Left lung (tissue), 4 donors: ENCODE measurements at regions not wholly inside any gene's neighbourhood (a gene's known extent, or its start where the extent isn't known, plus 50 kb on each side); places are given as distances from the start of the nearest gene placed in this dataset.

Experiments
- ATAC-seq: fragments of 200-7000 bp; cut with Tn5 transposase; one replicate; pipeline ENCODE4 v1.9.1; 2020; ENCODE audit warnings: moderate library complexity
- DNase-seq, 4 donors: peaks; one replicate each; pipeline ENCODE4 v3.0.0-alpha.2; 2013 to 2020
- H3K27ac ChIP-seq, 2 donors: fragments of 200-600 bp; sonication (generic) in 1 of 2; one replicate each; pipeline versions ENCODE4 v1.5.0 to v1.8.0; 2020 to 2021
- H3K27me3 ChIP-seq, 2 donors: fragments of 200-600 bp; sonication (generic) in 1 of 2; one replicate each; pipeline versions ENCODE4 v1.5.0 to v1.8.0; 2020 to 2021
- H3K36me3 ChIP-seq, 2 donors: fragments of 200-600 bp; sonication (generic) in 1 of 2; one replicate each; pipeline versions ENCODE4 v1.5.0 to v1.8.0; 2020 to 2021
- H3K4me1 ChIP-seq, 2 donors: fragments of 200-600 bp; one replicate each; pipeline ENCODE4 v1.8.0; 2021
- H3K4me3 ChIP-seq, 2 donors: fragments of 200-600 bp; sonication (generic) in 1 of 2; one replicate each; pipeline versions ENCODE4 v1.5.0 to v1.8.0; 2020 to 2021; ENCODE audit warnings: mild to moderate bottlenecking in 1 of 2
- H3K9me3 ChIP-seq, 2 donors: fragments of 200-600 bp; sonication (generic) in 1 of 2; one replicate each; pipeline versions ENCODE4 v1.5.0 to v1.8.0; 2020 to 2021
- CTCF ChIP-seq, 2 donors: fragments of 200-600 bp; sonication (generic) in 1 of 2; IDR thresholded peaks; one replicate each; pipeline versions ENCODE4 v1.5.0 to v1.8.0; 2021; ENCODE audit warnings: antibody characterized with exemption in 2 of 2
- intact Hi-C, 2 donors: fragments of 100-400 bp; cut with DNase I; formaldehyde crosslinking; loops; one replicate each; pipeline versions ENCODE4 v1.11.2 to v1.14.2; 2022
- donor health status: DM: no; HTN: yes; CAD: no.
- donor health status: DM: no; HTN: no; CAD: no.

GRCh38 chrX:45633419-45633818 lies 432.7 kb upstream of the DIPK2B start:
- no peaks in the 10 kb centered on the region for H3K36me3 ChIP-seq
- no peaks in the 10 kb centered on the region for H3K9me3 ChIP-seq
- DNase-seq = no peak
- intact Hi-C loops = no loop called here
- H3K4me3 ChIP-seq = no peak overlapping the region
- no peaks in the 10 kb centered on the region for H3K27me3 ChIP-seq
- no peak for ATAC-seq
- no peak overlapping the region for H3K27ac ChIP-seq
- H3K4me1 ChIP-seq = no peaks in the 10 kb centered on the region
- TF ChIP-seq CTCF (IDR thresholded peaks at IDR 0.05) = no peak

- DNase-seq = no peak
Measured at GRCh38 chrX:45632506-45632905, 431.8 kb upstream of the DIPK2B start.

GRCh38 chrX:45630078-45630477 lies 429.4 kb upstream of the DIPK2B start:
- DNase-seq (no peak), ATAC-seq (no peak)
- Histone ChIP-seq H3K27ac (no peak overlapping the region), H3K9me3 (no peaks in the 10 kb centered on the region), H3K36me3 (no peaks in the 10 kb centered on the region), H3K4me1 (no peaks in the 10 kb centered on the region), H3K27me3 (no peaks in the 10 kb centered on the region), H3K4me3 (no peak overlapping the region)
- no peak for TF ChIP-seq CTCF (IDR thresholded peaks at IDR 0.05)
- intact Hi-C loops = no loop called here

More at GRCh38 chrX:45632506-45632905, 431.8 kb upstream of the DIPK2B start:
- no peak for ATAC-seq
- Histone ChIP-seq H3K9me3 (no peaks in the 10 kb centered on the region), H3K4me3 (no peak overlapping the region), H3K27ac (no peak overlapping the region), H3K4me1 (no peaks in the 10 kb centered on the region), H3K27me3 (no peaks in the 10 kb centered on the region), H3K36me3 (no peaks in the 10 kb centered on the region)
- intact Hi-C loops = no loop called here
- no peak for TF ChIP-seq CTCF (IDR thresholded peaks at IDR 0.05)

- DNase-seq (no peak), ATAC-seq (no peak)
- H3K27me3 ChIP-seq = no peaks in the 10 kb centered on the region
- intact Hi-C loops = no loop called here
- H3K4me1 ChIP-seq = no peaks in the 10 kb centered on the region
- H3K9me3 ChIP-seq = no peaks in the 10 kb centered on the region
- H3K36me3 ChIP-seq = no peaks in the 10 kb centered on the region
- no peak overlapping the region for H3K27ac ChIP-seq
- H3K4me3 ChIP-seq = no peak overlapping the region
- no peak for TF ChIP-seq CTCF (IDR thresholded peaks at IDR 0.05)
Measured at GRCh38 chrX:45628041-45628440, 427.4 kb upstream of the DIPK2B start.

- H3K4me3 ChIP-seq = no peak overlapping the region
- H3K36me3 ChIP-seq = no peaks in the 10 kb centered on the region
- TF ChIP-seq CTCF (IDR thresholded peaks at IDR 0.05) = no peak
- intact Hi-C loops = no loop called here
- no peaks in the 10 kb centered on the region for H3K27me3 ChIP-seq
- H3K9me3 ChIP-seq = no peaks in the 10 kb centered on the region
- no peaks in the 10 kb centered on the region for H3K4me1 ChIP-seq
- ATAC-seq = peak; percentile 79
- no peak for DNase-seq
- no peak overlapping the region for H3K27ac ChIP-seq
Measured at GRCh38 chrX:45623266-45623665, 422.6 kb upstream of the DIPK2B start.
